HG02678 (cell line): ENCODE measurements at regions not wholly inside any gene's neighbourhood (a gene's known extent, or its start where the extent isn't known, plus 50 kb on each side); places are given as distances from the start of the nearest gene placed in this dataset.
A peak's percentile ranks its signal among the peaks of the same experiment; 100 is the strongest.
"Not testable (repeated sequence)": the region's sequence is repeated elsewhere in the genome, so short reads cannot be mapped to it uniquely, and the experiment has no call there.

Experiments used
- ATAC-seq: cut with Tn5 transposase; IDR thresholded peaks from one replicate; pipeline ENCODE4 v1.9.1; 2021; ENCODE audit warnings: mild to moderate bottlenecking, moderate library complexity; ENCODE audit not compliant: unreplicated experiment

DNA sequence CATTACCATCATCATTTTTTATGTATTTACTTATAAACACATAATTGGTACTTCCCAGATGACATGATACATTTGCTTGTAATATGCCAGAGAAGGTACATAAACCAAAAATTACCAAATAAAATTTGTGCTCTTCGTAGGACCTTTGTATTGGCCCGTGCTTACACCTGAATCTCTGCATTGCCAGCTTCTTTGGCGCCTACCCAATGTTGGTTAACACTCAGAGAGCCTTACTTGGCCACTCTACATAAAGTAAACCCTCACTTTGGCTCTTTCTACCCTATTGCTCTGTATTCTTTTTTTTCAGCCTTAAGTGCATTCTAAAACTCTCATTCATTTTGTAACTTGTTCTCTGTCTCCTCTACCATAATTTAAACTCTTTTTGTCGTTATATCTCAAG is 148.1 kb upstream of the ZNF608 start:
- ATAC-seq: no peak

DNA sequence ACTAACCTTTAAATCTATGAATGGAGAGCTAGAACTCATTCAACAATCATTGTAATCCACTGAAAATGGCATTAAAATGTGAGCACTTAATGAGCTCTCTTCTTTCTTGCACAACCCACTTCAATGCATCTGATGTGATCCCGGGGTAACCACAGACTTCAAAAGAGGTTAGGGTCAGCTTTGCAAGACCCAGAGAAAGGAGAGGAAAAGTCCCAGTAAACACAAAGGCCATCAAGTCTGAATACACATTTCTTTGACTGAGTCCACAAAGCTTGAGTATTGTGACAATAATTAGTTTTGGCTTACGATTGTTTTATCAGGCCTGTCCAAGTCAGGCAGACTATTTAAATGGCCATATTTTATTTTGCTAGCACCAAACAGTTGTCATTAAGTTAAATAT is 148.8 kb upstream of the ZNF608 start:
- ATAC-seq: no peak

DNA sequence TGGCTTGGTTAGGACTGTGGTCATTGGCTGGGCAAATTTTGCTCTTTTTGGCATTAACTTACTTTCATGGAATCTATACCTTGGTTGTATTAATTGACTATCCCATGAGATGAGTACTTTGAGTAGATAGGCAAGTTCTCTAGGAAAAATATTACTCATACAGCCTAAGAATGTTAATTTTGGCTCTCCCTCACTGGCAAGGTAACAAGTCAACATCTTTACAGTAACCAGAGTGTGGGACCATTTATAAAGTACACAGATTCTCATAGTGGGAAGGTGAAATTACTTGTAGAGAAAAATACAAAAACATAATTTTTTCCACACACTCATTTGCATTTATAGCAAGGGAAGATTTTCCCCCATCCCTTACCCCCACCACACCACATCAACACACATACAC is 154.6 kb upstream of the ZNF608 start:
- no peak for ATAC-seq

GRCh38 chr5:124902097-124902821 is 155.8 kb upstream of the ZNF608 start:
- ATAC-seq: peak; percentile 99

DNA sequence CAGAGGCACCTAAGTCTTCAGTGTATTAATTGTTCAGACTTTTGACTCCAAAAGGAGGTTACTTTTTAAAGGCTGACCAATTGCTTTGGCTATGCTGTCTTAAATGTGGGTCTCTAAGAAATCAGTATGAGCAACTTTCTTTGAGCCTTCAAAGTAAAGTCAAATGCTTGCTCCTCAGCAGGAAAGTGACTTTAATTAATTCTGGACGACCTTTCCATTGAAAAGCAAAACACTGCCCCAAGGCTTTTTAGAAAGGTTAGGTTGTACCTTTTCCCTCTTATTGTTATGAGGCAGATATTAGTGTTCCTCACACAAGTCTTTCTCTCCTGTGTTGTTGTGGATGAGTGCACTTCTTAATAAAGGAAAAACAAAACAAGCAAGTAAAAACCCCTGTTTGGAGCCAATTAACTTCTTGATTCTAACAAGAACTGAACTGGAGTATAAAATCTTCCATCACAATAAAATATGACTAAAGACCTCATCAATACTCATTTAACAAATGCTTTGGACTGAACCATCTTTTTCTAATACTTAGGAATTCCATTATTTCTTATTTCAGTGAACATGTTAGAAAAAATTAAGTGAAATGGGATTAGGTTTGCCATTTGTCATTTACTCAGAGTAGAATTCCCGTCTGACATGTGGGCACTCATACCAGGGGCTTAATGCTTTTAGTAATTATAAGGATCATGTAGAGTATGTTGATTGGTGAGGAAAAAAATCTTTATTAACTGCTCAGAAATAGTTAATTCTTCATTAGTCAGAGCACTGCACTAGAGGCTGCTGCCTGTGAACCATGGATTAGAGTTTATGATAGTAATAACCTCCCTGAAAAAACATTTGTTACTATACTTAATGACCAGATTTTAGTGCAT is 159.1 kb upstream of the ZNF608 start:
- no peak for ATAC-seq

GRCh38 chr5:124906339-124907097 is 160.1 kb upstream of the ZNF608 start:
- ATAC-seq: no peak

GRCh38 chr5:124907098-124907644 is 160.7 kb upstream of the ZNF608 start:
- ATAC-seq: no peak

GRCh38 chr5:124908581-124909451 is 162.4 kb upstream of the ZNF608 start:
- peak; percentile 75 for ATAC-seq

- no peak for ATAC-seq
Observed at GRCh38 chr5:124909734-124910133, 163.3 kb upstream of the ZNF608 start.

- no peak for ATAC-seq
Observed at GRCh38 chr5:124910354-124911016, 164.0 kb upstream of the ZNF608 start.

DNA sequence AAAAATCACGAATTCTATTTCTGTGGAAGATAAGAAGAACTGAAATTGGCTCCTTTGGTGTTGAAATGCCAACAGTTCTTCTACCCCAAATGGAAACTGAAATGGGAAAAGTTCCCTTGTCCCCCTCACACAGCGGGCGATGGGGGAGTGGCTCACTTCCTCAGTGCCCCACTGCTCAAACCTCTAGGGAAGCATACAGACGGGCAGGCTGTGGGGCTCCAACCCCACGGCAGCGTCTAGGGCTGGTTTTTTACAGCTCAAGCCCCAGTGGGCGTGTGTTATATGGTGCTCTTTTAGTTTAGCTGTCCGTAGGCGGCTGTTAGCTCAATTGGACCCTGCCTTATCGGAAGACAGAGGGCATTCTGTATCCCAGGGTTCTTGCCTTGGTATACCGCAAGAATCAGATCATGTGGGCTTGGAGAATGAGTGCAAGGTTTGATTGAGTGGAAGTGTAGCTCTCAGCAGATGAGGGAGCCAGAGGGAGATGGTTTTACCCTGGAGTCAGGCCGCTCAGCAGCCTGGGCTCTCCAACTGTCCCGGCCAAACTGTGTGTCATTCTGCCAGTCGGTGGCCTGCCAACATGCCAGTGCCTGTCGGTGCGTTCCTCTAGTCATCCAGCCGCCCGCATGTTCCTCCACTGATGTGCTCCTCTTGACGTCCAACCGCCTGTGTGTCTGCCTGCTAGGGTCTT is 166.3 kb upstream of the ZNF608 start:
- ATAC-seq: no peak

DNA sequence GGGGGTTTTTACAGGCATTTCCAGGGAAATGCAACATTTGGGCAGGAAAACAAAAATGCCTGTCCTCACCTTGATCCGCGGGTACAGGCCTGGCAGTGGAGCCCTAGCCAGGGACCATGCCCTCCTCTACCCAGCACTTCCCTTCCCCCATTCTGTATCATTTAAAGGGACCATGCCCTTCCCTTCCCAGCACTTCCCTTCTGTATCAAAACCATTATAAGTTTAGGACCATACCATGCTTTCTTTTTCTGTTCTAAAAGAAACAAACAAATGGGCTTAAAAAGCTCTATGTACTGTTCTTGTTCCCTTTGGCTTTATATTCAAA is 166.9 kb upstream of the ZNF608 start:
- ATAC-seq: no peak

GRCh38 chr5:124916313-124916712 is 169.9 kb upstream of the ZNF608 start:
- ATAC-seq: not testable (repeated sequence)

DNA sequence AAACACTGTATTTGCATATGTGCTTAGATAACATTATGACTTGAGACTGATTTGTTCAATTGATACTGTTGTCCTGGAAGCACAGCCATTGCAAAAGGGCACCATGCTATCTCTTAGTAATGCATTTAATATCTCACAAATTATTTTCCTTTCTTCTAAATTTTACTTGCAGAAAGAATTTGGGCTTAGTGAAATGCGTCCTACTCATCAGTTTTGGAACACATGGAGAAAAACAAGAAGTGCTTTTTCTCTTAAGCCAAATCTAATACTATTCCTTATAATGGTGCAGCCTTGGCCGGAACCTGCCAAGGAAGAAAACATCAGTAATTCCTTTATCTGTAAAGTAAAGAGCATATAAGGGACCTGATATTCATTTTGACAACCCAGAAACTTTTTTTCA is 172.2 kb upstream of the ZNF608 start:
- no peak for ATAC-seq

GRCh38 chr5:124919076-124919475 is 172.6 kb upstream of the ZNF608 start:
- ATAC-seq: no peak

- ATAC-seq: no peak
Observed at GRCh38 chr5:124919747-124920525, 173.5 kb upstream of the ZNF608 start.

GRCh38 chr5:124920909-124921666 is 174.6 kb upstream of the ZNF608 start:
- ATAC-seq: peak; percentile 85

- ATAC-seq: peak; percentile 22
Observed at GRCh38 chr5:124921694-124922093, 175.3 kb upstream of the ZNF608 start.
